ENCODE measurements at regions not wholly inside any gene's neighbourhood (a gene's known extent, or its start where the extent isn't known, plus 50 kb on each side); places are given as distances from the start of the nearest gene placed in this dataset.
A peak's percentile ranks its signal among the peaks of the same experiment; 100 is the strongest.
"Not testable (repeated sequence)": the region's sequence is repeated elsewhere in the genome, so short reads cannot be mapped to it uniquely, and the experiment has no call there.

- DNase-seq (ENCODE audit: low read depth in 2 of 3, low spot score in 2 of 3) = no peak
These were observed 115.6 kb upstream of the CDH5 start for GRCh38 chr16:66250686-66251431.

DNA sequence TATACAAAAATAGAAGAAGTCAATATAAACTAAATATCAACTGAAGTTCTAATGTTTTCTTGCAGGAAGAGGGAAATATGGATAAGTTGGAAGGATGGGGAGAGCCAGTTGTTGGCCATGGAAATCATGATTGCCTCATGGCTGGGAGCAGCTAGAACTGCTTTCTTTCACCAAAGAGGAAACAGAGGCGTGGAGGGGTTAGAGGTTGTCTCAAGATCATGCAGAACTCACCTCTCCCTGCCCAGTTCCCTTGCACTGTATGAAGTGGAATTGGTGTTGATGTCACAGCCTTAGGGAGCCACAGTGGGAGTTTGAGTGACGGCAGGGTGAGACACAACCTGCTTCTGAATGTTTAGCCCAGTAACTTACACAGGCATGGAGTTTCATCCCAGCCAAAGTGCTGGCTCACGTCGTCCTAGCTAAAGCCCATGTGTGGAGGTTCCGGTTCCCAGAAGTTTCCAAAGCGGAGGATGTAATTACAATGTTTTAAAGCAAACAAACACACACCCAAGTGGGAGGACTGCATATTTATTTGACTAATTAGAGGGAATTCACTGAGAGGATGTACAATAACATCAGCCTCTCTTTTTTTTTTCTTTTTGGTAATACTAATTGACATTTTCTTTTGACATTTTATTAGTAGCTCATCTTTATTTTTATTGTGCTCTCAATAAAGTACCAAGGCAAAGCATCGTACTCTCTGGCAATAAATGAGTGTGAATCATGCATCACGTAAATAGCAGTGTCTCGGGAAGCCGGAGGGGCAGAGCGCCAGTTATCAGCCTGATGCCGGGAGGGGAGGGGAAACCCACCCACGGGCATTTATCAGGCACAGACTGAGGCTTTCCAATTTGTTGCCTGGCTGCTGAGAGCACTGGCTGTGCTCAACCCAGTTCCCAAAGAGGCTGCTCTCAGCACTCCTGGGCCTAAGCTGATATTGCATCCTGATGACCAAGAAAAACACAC lies 118.7 kb upstream of the CDH5 start:
- no peak for DNase-seq (ENCODE audit: low read depth in 2 of 3, low spot score in 2 of 3)

DNA sequence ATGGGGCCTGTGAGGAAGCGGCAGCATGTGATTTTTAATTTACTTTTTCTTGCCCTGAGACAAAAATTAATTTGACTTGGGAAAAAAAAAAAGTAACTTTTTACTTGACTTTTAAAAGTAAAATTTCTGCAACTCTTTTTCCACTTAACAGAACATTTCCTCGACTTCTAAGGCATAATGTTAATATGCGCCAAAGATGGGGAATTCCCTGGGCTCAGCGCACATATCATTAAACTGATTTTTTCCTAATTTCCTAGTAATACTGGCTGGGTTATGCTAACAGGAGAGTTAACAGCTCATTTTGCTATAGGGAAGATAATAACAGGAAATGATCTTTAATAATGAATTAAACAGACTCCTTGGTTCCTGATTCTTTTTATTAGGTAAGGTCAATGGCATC lies 120.6 kb upstream of the CDH5 start:
- DNase-seq (ENCODE audit: low read depth in 2 of 3, low spot score in 2 of 3) = no peak

DNA sequence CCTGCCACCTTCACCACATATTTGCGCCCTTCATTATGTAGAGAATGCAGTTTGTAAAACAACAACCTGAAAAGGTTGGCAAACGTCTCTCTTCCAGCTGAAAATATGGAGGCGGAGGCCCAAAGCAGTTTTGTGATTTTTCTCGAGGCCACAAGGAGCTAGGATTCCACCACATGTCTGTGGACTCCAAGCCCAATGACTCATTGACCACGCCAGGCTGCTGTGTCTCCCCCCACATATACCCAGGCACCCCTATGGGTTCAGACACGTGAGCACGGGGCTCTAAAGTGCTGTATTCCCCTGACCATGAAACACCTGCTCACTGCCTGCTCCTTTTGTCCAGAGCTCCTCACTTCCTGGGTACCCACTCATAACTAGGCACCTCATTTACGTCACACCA lies 121.4 kb upstream of the CDH5 start:
- no peak for DNase-seq (ENCODE audit: low read depth in 2 of 3, low spot score in 2 of 3)

DNA sequence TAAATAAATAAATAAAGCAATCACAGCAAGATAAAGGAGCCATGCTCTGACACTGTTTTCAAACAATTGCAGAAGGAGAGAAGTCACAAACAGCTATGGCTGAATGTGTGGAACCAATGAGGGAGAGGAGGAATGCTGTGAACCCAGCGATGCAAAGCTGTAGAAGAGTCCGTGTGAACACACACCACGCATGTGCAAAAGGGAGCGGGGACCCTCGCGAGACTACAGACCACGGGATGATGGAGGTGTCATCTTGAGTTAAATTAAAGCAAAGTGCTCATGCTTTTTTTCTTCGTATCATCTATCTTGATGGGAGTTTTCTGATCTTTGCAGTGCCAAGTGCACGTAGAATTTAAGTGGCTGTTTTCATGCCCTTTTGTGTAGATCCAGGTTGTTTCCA lies 123.8 kb upstream of the CDH5 start:
- no peak for DNase-seq (ENCODE audit: low read depth in 2 of 3, low spot score in 2 of 3)

GRCh38 chr16:66242206-66242605 lies 124.3 kb upstream of the CDH5 start:
- DNase-seq (ENCODE audit: low read depth in 2 of 3, low spot score in 2 of 3) = not testable (repeated sequence)

DNA sequence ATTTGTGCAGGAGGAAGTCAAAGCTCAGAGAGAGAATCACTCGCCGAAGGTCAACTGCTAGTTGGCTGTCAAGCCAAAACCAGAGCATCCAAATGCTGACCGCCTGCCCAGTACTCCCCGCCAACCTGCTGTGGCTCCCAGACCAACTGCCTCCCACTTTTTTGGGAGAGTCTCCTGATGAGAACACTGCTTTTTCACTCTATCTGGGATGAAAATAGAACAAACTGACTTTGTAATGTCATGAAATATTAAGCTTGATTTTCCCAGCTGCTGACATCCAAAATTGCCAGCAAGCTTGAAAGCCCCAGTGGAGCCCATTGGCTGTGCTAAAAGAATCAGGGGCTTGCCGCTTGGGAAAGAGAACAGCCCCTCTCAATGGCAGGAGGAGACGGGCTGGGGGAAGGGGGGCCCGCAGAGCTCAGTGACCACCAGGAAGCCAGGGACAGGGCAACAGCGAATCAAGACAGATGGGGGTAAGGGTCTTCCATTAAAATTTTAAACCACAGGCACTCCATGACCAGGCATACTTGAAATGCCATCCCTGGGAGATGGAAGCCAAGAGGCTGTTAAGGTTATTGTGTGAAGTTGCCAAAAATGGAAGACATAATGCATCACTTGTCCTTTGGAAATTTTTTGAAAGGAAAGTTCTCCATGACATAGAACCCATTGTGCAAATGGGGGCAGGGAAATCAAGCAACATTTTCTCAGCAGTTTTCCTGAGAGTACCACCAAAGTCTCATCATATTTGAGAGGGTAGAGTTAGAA lies 125.7 kb upstream of the CDH5 start:
- no peak for DNase-seq (ENCODE audit: low read depth in 2 of 3, low spot score in 2 of 3)

DNA sequence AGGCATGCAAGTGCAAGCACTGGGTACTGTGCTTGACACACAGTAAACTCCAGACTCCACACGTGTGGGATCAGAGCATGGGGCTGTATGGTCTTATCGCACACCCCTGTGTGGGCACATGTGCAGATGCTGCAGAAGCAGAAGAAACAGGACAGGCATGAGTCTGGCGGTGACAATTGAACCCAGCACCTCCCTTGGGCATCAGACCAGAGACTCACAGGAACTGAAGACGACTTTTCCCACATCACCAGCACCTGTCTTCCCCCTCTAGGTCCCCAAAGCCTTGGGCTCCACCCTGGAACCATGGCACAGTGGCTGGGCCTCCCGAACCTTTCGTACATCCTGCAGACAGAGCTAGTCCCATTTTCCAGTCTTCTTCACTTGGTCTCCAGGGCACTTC lies 126.4 kb upstream of the CDH5 start:
- DNase-seq (ENCODE audit: low read depth in 2 of 3, low spot score in 2 of 3) = no peak

DNA sequence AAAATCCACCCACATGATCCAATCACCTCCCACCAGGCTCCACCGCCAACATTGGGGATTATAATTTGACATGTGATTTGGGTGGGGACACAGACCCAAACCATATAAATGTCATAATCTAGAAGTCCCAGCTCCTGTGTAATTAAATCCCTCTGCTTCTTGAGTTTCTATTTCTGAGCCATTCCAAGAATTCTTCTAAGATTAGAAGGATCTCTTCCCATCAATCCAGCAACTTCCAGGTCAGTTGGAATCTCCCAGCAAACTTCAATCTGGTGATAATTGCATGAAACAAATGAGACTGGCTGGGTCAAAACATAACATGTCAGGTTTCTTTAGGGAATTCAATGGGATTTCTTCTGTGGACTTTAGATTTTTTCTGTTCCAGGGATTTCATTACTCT lies 127.8 kb upstream of the CDH5 start:
- DNase-seq (ENCODE audit: low read depth in 2 of 3, low spot score in 2 of 3) = no peak

- no peak for DNase-seq (ENCODE audit: low read depth in 2 of 3, low spot score in 2 of 3)
These were observed 130.2 kb upstream of the CDH5 start for GRCh38 chr16:66236301-66236700.

DNA sequence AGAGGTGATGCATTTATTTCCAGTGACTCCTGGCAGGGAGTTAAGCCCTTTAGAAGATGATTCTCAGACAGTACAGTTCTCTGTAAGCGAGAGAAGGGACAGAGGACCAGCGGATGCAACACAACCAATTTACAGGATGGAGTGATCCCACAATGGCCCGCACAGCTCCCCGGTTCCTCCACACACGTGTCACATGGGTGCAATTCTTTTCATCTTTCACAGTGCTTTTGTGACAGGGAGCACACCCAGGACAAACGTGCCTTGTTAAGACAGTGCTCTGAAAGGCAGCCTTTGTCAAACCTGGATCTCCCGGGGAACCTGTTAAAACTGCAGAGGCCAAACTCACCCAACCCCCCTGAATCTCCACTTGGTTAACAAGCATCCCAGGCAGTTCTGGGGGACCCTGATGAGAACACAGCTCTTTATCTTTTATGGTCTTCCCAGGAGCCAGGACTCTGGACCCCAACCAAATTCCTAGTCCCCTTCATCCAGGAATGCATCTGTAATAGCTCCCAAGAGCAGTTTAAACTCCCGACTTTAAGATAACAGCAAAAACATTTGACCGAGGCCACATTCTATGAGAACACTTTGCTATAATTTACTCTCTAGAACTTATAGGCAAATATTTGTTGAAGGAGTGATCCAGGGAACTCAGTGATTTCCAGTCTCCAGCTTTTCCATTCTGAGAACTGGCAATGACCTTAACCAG lies 134.9 kb upstream of the CDH5 start:
- no peak for DNase-seq (ENCODE audit: low read depth in 2 of 3, low spot score in 2 of 3)

DNA sequence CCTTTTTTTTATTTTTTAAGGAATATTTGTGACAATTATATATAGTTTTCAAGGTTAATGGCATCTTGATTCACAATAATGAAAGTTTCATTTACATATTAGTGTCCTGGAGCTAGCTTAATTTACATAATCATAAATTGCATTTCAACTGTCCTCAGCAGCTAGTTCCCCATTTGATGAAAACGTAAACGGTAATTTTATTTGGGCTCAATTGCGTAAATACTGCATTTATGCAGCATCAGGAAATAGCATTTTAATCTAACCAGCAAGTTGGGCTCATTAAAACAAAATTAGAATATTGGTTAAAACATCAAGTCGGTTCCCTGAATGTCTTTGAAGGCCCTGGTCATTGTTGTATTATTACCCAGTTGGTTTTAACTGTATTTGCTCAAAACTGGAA lies 136.8 kb upstream of the CDH5 start:
- DNase-seq (ENCODE audit: low read depth in 2 of 3, low spot score in 2 of 3) = peak in 1 of 3 donors; percentile 43

GRCh38 chr16:66228792-66229191 lies 137.7 kb upstream of the CDH5 start:
- no peak for DNase-seq (ENCODE audit: low read depth in 2 of 3, low spot score in 2 of 3)

- no peak for DNase-seq (ENCODE audit: low read depth in 2 of 3, low spot score in 2 of 3)
These were observed 138.5 kb upstream of the CDH5 start for GRCh38 chr16:66227766-66228530.

DNA sequence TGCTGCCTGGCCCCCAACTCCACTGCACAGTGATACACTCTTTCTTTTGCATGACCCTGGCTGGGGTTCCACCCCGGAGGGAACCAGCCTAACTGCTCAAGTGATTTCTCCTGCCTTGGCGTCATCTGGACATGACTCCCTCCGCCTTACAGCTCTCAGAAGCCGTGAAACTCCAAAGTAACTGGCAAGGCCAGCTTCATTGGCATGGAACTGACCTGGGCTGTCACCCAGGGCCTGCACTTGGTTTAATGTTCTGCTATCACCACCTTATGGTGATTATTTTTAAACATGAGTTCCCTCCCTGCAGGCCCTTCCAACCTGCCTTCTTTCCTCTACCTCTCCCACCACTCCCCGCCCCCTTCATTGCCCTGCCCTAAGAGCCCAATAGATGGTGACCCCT lies 139.7 kb upstream of the CDH5 start:
- no peak for DNase-seq (ENCODE audit: low read depth in 2 of 3, low spot score in 2 of 3)

DNA sequence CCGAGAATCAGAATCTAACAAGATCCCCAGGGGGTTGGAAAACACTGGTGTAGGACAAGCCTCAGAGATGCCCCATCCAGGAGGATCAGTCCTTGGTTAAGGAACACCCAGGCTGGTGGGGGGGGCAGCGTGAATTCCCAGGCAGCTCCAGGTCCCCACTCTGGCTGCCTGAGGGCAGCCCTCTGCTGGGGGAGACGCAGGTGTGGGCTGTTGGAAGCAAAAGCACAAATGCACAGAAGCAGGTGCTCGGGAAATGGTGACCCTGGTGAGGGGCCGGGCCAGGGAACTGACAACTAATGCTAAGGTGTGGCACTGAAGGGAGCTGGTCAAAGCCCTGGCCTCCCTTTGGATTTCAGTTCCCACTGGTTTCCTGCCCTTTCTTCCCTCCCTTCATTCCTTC lies 140.8 kb upstream of the CDH5 start:
- no peak for DNase-seq (ENCODE audit: low read depth in 2 of 3, low spot score in 2 of 3)

GRCh38 chr16:66224626-66225025 lies 141.9 kb upstream of the CDH5 start:
- peak in 2 of 3 donors; percentile 24 to 46 for DNase-seq (ENCODE audit: low read depth in 2 of 3, low spot score in 2 of 3)

- DNase-seq (ENCODE audit: low read depth in 2 of 3, low spot score in 2 of 3) = no peak
These were observed 142.3 kb upstream of the CDH5 start for GRCh38 chr16:66224186-66224585.

- no peak for DNase-seq (ENCODE audit: low read depth in 2 of 3, low spot score in 2 of 3)
These were observed 143.2 kb upstream of the CDH5 start for GRCh38 chr16:66223176-66223780.

Data from hematopoietic multipotent progenitor cell (in vitro differentiated cells).